GM03348 (cell line): ENCODE measurements at regions not wholly inside any gene's neighbourhood (a gene's known extent, or its start where the extent isn't known, plus 50 kb on each side); places are given as distances from the start of the nearest gene placed in this dataset.

ENCODE experiments used
- DNase-seq: peaks from one replicate; pipeline ENCODE4 v3.0.0; 2012; ENCODE audit warnings: low spot score

DNA sequence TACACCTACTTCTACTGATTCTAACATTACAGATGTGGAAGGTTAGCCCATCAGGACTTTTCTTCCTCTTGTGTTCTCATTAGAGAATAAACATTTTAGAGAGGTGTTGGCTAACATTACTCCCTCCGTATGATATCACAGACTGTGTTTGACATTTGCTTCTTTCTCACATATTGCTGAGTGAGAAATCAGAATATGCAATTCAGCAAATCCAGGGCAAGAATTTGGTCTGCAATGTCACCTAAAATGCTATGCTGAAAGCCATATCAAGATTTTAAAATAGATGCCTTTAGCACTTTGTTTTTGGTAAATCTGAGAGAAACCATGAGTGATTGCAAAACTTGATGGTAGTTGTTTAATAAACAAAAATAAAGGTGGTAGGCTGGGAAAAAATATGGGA is 319.1 kb downstream of the C4orf33 start:
- DNase-seq = no peak

DNA sequence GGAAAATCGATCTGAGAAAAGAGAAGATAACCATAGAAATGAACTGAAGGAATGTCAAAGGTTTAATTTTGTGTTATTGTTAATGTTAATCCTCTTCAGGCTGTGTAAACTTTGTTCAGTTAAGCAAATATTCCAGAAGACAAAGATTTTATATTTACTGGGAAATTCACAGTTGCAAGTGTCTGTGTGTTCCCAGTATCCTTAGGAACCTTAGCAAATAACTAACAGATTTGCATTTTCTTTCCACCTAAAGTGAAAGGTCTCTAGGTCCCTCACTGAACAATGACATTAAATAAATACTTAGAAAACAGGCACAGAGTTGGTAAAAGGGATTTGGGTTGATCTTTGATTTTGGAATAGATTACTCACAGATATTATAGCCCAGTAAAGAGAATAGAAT is 324.7 kb downstream of the C4orf33 start:
- DNase-seq = no peak

DNA sequence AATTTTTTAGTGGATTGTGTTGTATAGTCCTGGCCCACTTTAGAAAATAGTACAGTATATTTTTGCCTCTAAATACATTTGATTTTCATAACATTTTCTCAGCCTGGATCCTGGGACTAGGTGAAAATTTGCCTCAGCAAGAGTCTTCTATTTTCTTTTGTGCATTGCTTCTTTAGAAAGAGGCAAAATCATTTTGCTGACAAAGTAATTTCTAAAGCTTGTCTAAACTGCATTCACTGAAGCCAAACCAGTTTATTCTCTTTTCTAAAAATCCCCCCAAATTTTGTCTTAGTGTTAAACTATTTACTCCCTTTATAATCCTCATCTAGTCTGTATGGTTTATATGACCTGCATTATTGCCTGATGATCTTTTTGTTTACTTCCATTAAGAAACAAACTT is 326.3 kb downstream of the C4orf33 start:
- no peak for DNase-seq

DNA sequence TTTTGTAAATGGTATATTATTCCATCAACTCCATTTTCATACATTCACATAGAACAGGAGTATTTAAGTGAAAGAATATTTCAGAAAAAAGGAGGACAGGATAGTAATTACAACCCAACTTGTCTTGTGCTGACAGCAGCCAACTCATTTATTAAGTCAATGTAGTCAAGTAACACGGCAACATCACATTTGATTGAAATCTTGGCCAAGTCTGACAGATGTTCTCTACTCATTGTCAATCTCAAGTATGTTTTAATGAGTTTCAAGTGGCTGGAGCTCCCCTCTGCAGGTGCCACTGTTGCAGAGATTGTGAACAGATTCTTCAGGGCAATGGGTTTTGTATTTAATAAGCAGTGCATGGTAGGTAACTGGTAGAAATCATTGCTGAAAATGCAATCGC is 332.5 kb downstream of the C4orf33 start:
- no peak for DNase-seq

DNA sequence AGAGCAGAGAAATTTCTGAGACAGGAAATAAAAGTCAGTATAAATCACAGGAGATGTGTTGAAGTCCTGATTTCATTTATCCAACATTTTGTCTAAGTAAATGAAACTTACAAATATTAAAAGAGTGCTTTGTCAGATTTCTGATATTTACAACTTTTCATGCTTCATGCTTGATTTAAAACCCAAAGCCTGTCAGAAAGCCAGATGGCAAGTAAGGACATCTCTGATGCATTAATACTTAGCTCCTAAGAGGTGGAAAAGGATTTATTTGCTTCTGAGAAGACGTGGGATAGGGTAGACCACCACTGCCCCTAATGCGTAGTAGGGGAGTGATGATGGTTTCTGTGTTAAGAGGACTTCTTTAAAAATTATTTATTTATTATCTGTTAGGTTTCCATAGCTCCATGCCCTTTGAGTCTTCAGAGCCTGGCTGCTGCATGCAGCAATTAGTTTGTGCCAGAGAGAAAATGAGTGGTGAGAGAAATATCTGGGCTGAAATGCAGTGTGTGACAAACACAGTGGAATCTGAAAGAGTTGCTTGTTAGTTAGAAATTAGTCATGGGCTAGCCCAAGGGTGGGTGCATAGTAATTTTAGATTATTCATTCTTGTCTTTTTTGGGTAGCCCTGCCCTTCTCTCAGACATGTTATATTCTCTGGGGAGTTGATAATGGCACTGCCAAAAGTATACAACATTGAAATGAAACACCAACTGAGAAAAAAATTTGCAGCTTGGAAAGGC is 333.8 kb downstream of the C4orf33 start:
- no peak for DNase-seq

DNA sequence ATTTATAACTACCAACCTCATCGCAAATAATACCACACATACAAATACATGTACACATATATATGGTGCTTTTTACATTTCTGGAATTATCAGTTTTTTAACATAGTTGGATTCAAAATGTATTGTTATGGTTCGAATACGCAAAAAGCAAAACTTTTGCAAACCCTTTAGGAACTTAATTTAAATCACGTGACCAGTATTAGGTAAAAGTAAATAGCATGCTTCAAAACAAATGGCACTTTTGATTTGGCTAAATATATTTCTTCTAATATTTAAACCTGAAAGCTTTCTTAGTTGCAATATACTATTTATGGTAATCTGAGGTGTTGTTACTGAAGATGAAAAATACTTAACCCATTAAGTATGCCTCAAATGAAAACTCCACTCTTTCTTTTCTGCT is 341.4 kb downstream of the C4orf33 start:
- DNase-seq = no peak

DNA sequence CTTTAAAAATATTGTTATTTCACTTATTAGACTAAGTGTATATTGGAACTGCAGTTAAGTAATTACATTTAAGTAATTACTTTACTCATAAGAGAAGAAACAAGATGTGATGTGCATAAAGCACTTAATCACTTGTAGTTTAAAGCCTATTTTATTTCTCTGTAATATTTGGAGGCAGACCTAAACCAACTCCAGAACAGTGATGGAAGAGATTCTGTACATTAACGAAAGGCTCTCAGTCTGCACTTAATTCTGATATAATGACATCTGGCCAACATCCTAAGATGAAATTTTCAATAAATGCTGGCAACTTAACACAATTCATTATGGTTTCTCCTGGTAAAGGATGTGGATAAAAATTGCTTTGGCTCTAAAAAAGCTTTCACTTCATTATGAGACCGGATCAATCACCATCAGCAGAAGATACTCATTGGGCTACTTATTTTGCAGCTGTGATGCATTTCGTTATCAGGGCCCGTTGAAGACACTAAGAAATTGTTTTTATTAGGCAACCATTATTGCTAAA is 342.6 kb downstream of the C4orf33 start:
- DNase-seq = no peak

DNA sequence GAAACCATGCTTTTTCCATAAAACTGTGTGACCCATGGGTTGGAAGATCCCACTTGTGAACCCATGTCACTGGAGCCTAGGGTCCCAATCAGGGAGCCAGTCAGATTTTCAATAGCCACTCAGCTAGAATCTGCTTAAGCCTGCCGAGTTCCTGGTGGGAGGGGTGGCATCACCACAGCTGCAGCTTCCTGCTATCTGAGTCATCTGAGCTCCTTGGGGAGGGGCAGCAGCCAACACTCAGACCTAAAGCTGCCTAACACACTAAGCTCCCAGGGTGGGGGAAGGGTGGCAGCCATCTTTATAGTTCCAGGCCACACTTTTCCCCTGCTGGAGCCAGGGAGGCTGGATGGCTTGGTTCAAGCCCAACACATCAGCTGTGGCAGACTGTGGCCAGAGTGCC is 350.1 kb downstream of the C4orf33 start:
- no peak for DNase-seq

DNA sequence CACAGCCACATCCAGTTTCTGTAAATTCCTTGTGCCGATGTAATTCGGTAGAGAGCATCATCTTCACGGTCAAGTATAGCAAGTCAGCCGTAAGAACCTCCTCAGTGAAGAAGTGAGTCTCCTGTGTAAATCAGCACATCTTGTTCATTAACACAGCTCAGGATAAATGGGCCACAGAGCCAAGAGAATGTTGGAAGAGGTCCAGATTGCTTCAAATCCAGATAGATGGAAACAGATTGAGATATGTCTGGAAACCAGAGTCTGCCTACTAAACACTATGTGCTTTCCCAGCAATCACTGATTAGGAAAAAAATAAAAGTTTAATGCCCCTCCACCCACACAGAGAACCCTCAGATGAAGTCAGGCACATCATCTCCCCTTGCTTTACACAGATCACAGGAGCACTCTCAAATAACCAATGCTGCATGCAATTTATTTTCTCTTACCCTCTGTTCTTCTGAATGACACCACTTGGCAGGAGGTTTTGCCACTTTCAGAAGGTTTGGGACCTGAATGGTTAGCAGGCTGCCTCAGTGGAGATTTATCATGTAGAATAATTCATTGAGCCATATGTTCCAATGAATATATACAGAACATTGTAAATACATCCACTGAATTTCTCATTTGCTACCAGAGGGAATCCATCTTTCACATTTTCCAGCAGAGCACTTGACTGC is 357.7 kb downstream of the C4orf33 start:
- DNase-seq = no peak

DNA sequence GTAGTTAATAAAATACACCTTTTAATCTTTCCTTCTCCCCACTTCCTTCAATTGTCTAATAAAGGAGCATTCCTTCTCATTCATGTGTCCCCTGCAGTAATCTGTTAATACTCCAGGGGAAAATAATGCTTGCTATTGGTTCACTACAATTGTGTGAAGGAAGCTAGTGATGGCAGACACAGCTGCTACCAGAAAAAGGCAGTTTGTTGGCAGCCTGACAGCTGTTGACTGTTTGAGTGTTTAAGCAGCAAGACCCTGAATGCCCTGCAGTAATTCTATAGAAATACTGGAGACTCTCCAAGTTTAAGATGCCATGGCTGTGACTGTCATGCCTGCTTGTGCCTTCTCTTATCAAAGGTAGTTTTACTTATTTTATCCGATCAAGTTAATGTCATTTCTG is 359.5 kb downstream of the C4orf33 start:
- no peak for DNase-seq

DNA sequence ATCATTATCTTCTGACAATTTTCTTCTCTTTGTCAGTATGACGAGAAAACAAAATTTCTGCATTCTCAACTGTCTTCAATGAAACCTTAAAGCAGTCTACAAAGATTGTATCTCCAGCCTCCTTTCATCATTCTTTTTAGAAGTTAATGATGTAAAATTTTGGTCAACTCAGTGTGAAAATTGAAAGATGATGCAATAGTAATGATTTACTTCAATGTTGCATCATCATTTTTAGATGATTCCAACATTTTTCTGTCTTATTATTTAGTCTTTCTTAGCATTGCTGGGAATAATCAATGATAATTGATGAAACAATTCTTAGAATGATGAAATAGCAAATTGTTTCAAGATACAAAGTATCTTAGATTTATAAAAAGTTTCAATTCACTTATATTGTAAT is 372.7 kb downstream of the C4orf33 start:
- DNase-seq = no peak

DNA sequence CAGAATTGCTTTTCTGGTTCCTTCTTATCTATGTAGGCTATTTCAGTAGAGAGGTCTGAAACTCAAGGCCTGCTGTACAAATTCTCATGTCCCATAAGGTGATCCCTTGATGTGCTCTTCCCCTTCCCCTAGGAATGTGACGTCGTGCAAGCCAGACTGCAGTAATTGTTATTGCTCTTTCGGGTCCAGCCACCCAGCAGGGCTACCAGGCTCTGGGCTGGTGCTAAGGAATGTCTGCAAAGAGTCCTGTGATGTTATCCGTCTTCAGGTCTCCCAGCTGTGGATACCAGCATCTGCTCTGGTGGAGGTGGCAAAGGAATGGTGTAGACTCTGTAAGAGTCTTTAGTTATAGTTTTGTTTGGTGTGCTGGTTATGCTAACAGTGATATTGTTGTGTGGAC is 378.7 kb downstream of the C4orf33 start:
- no peak for DNase-seq

DNA sequence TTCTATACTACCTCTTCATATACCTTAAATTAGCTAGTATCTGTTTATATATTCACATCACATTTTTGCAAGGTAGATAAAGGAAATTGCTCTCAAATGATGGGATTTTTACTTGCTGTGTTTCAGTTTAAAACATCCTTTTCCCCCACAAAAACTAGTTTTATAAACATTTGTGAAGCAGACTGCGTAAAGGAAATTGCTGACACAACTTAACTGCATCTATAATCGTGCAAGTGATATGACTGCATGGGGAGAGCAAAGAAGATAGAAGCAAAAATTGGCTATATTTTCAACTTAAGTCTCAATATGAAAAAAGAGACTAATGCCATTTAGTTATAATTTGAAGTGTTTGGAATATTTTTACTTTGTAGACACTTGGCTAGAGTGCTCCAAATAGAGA is 385.2 kb downstream of the C4orf33 start:
- DNase-seq = no peak

DNA sequence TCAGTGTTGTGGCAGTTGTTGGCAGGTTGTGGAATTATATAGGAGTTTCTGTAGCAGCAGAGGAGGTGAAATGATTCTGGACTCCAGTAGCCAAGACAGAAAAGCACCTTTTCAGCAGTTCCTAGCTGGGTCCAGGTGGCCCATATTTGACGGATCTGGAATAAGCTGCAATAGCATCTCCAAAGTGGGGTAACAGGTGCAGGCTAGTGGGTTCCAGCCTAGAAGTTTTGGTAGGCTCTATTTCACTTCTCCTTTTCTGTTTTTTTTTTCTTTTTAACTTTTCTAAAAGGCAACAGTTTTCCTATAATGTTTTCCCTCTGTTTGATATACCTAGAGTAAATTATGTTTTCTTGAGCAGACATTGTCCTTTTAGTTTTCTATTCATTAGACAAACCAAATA is 392.5 kb downstream of the C4orf33 start:
- no peak for DNase-seq

DNA sequence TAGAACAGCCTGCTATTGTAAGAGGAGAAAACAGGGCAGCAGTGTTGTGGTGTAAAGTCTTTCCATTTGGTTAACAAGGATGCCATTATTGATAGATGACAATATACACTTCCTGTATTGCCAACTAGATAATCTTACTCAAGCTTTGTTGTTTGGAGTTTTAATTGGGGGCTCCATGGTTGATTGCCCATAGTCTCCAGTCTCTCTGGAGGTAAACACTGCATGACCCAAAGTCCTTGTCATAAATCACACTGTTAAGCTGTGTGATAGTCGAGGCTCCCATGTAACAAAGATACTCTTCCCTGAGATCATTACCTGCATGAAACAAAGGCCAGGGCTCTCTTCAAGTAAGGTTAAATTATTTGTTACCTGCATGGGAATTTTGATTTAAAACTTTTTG is 394.6 kb downstream of the C4orf33 start:
- DNase-seq = no peak

DNA sequence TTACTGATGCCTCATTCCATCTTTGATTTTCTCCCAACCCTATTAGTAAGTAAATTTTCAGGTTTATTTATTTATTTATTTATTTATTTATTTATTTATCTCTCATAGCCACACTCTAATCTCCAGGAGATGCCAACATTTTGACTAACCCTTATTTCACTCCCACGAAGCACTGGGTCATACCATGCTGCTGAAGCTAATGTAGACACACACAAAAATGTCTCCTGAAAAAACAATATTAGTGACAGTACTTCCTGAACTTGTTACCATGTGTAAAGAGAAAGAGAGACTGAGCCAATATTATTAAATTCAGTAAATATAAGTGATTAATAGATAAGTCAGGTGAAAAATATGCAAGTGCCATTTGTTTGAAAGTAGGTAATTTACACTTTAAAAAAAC is 402.7 kb downstream of the C4orf33 start:
- no peak for DNase-seq

DNA sequence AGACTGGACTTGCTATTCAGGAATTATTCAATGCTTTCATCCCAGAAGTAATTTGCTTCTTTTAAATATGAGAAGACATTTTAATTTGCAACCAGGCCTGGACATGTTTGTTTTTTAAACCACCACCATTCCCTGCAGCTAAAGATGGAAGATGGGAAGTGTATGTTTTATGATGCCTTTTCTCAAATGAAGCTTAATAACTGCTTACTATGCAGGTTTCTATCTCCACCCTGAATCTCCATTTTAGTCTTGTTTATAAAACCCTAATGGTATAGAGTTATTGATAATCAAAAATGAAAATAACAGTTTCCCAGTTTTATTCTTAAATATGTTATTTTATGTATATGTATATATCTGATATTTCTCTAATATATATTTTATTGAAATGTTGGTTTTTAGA is 418.9 kb downstream of the C4orf33 start:
- DNase-seq = no peak

DNA sequence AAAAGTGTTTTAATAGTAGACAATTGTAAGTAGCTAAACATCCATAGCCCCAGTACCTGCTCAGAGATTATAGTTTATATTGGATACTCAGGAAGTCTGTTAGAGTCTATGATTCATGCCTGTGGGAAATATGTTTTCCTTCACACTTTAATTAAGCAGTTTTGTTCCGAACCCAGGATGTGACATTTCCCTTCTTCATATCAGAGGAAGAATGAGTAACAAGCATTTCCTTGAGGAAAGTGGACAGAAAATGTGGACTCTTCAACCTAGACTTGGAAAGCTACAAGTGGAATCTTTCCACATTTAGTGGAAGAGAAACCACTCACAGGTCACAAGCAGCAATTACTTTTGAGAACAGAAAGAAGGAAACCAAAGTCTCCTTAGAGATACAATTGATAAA is 419.4 kb downstream of the C4orf33 start:
- DNase-seq = no peak

DNA sequence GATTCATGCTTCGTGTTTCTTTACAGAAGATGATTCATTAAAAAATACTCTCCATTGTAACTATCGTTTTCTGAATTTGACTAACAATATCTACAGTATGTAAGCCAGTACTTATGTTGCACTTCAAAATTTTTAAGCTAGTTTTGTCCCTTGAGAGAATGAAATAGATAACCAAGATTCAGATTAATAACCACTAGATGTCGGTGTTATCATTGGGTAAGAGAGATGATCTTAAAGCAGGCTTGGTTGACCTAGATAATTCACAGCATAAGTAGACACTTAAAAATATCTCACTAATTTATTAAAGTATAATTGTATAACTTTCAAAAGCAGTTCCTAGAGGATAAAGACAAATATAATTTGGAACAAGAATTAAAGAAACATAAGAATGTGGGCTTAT is 430.9 kb downstream of the C4orf33 start:
- DNase-seq = no peak

DNA sequence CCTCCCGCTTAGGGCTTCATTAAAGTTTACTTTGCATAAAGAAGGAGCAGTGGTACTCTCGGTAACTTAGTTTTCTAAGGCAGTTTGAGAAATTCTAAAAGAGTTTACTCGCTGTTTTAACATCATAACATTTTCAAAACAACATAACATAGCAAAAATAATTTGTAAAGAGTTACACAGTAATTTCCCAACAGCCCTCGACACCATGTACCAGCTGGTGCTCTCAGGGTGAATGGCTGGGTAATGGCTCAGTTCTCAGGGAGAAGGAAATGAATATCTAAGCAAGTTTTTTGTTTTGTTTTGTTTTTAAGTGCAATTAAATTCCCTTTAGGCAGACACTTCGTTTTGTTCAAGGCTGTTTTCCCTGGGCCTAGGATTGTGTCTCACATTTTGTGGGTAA is 435.3 kb downstream of the C4orf33 start:
- DNase-seq = no peak

DNA sequence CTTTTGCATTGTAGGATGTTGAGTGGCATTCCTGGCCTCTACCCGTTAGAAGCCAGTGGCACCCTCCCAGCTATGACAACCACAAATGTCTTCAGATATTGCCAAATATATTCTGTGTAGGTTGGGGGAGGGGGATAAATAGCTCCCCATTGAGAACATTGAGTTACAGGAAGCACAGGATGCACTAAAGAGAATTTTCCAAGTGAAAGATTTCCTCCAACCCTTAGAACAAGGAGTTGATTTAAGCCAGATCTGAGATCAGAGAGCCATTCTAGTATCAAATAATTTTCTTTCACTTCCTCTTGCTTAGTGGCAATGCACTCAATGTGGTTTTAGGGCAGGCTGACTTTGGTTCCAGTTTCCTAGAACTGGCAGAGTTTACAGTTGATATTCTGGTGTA is 436.6 kb downstream of the C4orf33 start:
- DNase-seq = no peak

DNA sequence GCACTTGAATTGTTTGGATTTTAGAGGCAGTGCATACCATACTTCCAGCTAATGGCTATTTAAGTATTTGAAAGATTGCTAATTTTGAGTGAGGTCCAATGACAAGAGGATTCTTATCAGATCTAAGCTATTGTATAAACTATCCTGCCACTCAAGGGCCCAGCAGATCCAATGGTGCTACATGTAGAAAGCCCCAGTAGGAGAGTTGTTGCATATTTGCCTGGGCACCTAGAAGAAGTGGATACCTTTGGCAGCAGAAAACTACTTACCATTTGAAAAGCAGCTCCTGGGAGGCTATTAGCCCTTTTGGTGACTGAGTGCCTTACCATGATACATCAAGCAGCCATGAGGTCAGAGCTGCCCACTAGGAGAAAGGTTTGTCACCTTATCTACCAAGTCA is 447.3 kb downstream of the C4orf33 start:
- no peak for DNase-seq

DNA sequence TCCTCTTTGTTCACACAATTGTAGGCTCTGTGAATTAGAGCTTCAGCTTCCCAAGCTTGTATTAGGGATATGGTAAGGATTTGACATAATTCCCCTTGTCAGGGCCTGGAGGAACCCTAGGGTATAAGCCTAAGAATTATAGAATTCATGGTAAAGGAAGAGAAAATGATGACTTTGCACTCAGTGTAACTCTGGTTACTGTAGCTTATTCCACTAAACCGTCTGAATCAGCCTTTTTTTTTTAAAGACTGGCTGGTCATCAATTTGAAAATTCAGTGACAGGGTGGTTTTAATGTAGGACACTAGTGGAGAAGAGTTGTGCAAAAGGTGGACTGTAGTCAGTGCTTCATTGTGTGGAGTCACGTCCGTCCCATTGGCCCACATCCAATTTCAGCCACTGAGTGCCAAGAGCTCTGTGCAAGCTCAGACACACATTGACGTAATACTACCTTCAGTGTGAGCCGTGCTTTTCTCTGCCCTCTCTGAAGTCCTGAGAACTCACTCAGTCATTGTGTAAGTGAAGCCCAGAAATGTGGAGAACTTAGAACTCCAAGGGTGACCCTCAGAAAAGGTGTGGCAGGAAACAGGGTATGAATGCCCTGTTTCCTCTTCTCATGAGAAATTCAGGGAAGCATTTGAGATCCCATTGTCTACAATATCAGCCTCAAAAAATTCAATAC is 449.8 kb downstream of the C4orf33 start:
- no peak for DNase-seq
